ENCODE measurements at regions not wholly inside any gene's neighbourhood (a gene's known extent, or its start where the extent isn't known, plus 50 kb on each side); places are given as distances from the start of the nearest gene placed in this dataset.

DNA sequence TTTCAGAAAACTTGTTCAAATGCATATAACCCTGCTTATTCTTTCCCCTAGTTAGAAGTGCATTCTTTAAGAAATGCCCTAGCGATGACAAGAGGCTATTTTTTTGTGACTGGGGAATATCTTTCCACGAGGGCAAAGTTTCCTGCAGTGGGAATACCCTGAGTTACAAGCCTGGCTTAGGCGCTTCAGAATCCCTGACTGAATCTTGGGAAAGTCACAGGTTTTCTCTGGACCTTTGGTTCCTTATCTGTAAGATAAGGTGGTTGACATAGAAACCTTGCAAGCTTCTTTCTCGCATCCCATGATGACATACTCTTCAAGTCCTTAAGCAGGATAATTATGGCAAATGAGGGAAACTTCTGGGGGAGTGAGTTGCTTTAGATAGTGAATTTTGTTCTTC, 80.5 kb upstream of the FZD8 start:
- TF ChIP-seq CTCF (IDR thresholded peaks at IDR 0.05; ENCODE audit: insufficient read depth, low read depth, low read length) (no peak), EZH2 (IDR thresholded peaks at IDR 0.05; ENCODE audit: insufficient read depth, low read length) (no peak)

Measured in astrocyte (in vitro differentiated cells and primary cell).